K562 (cell line): ENCODE measurements at regions not wholly inside any gene's neighbourhood (a gene's known extent, or its start where the extent isn't known, plus 50 kb on each side); places are given as distances from the start of the nearest gene placed in this dataset.

ENCODE experiments used
- ATAC-seq: fragments of 200-7000 bp; cut with Tn5 transposase; 3 replicates; pipeline ENCODE4 v1.9.1; 2020; ENCODE audit warnings: moderate library complexity
- BruUV-seq: library from RNA; stranded (reverse); fragments of 400-500 nt; replicated peaks from 2 replicates; lab custom pipeline; 2021; lab: Mats Ljungman, UMichigan
- CTCF ChIA-PET: fragments of 300-600 bp; formaldehyde crosslinking; extraction: SDS; loops from one replicate; lab custom pipeline; 2021; ENCODE audit warnings: low intra/inter-chr PET ratio; lab: Yijun Ruan, JAX
- POLR2A ChIA-PET: fragments of 300-600, 350-650 bp; sonication (Branson Sonifier 250); formaldehyde crosslinking; extraction: SDS; loops from one replicate; lab custom pipeline; 2021; ENCODE audit warnings: antibody characterized with exemption, inconsistent platforms; lab: Yijun Ruan, JAX
- DNase-seq, 4 experiments: peaks; one replicate each; pipeline versions ENCODE4 v3.0.0 to v3.0.0-alpha.2; 2011 to 2018; ENCODE audit warnings: low spot score in 3 of 4, mixed read lengths in 3 of 4; ENCODE audit errors: extremely low read depth in 1 of 4
- FAIRE-seq: peaks from 2 replicates; lab custom pipeline; 2011; peaks lifted over from hg19 to GRCh38; lab: Jason Lieb, UNC
- H2AFZ ChIP-seq: 2 replicates; pipeline ENCODE4 v1.6.0; 2011; ENCODE audit warnings: low read depth, low read length, control low read depth, inconsistent platforms
- H3K27ac ChIP-seq: fragments of 200-600 bp; 3 replicates; pipeline ENCODE4 v1.8.0; 2011; ENCODE audit warnings: low read depth, mild to moderate bottlenecking, control low read depth, inconsistent platforms, low read length, moderate library complexity, mixed read lengths; ENCODE audit errors: extremely low read depth
- H3K27me3 ChIP-seq, 2 experiments: fragments of 300-600 bp in 1 of 2; 2 replicates in 1 of 2; 3 replicates in 1 of 2; pipeline versions ENCODE4 v1.6.0 to v1.8.0; 2011; ENCODE audit warnings: inconsistent platforms in 2 of 2, low read length in 2 of 2, mild to moderate bottlenecking in 1 of 2, mixed read lengths in 1 of 2, moderate library complexity in 1 of 2; ENCODE audit not compliant: control insufficient read depth in 2 of 2, insufficient read depth in 2 of 2
- H3K36me3 ChIP-seq: fragments of 300-600 bp; 3 replicates; pipeline ENCODE4 v1.8.0; 2011; ENCODE audit warnings: mild to moderate bottlenecking, low read length, inconsistent platforms; ENCODE audit not compliant: control insufficient read depth, insufficient read depth
- H3K4me1 ChIP-seq, 2 experiments: fragments of 200-600 bp in 1 of 2; replicated peaks in 1 of 2; 2 replicates in 1 of 2; 3 replicates in 1 of 2; pipeline versions ENCODE4 v1.5.1 to v1.8.0; 2011; ENCODE audit warnings: inconsistent platforms in 2 of 2, low read length in 2 of 2, mild to moderate bottlenecking in 1 of 2, mixed read lengths in 1 of 2, moderate library complexity in 1 of 2; ENCODE audit not compliant: control insufficient read depth in 2 of 2, insufficient read depth in 2 of 2
- H3K4me2 ChIP-seq: 2 replicates; pipeline ENCODE4 v1.6.1; 2011; ENCODE audit warnings: low read length, control low read depth, inconsistent platforms, mixed read lengths; ENCODE audit not compliant: insufficient read depth
- H3K4me3 ChIP-seq: fragments of 200-600 bp; sonication (generic), shearing (Covaris generic); 2 replicates; pipeline ENCODE4 v1.5.1; 2016; ENCODE audit warnings: control low read depth, inconsistent platforms
- H3K79me2 ChIP-seq: fragments of 200-600 bp; 3 replicates; pipeline ENCODE4 v1.8.0; 2011; ENCODE audit warnings: low read length, inconsistent platforms; ENCODE audit not compliant: control insufficient read depth, insufficient read depth
- H3K9ac ChIP-seq, 2 experiments: 2 replicates each; pipeline versions ENCODE4 v1.6.0 to v1.6.1; 2011; ENCODE audit warnings: low read depth in 2 of 2, low read length in 2 of 2, control low read depth in 1 of 2, inconsistent platforms in 1 of 2, mild to moderate bottlenecking in 1 of 2, mixed read lengths in 1 of 2; ENCODE audit not compliant: insufficient read depth in 1 of 2
- H3K9me1 ChIP-seq: one replicate; pipeline ENCODE4 v1.6.0; 2011; ENCODE audit warnings: inconsistent platforms, mild to moderate bottlenecking, low read length, moderate library complexity; ENCODE audit not compliant: control insufficient read depth, insufficient read depth
- H3K9me3 ChIP-seq: replicated peaks from 2 replicates; pipeline ENCODE4 v1.5.1; 2011; ENCODE audit warnings: low read depth, low read length, inconsistent platforms; ENCODE audit not compliant: control insufficient read depth, insufficient read depth
- H4K20me1 ChIP-seq: replicated peaks from 2 replicates; pipeline ENCODE4 v1.6.1; 2011; ENCODE audit warnings: low read length, inconsistent platforms, mixed read lengths; ENCODE audit not compliant: control insufficient read depth, insufficient read depth
- HIVEP1 ChIP-seq: fragments of 250-450 bp; sonication (Bioruptor Pico); IDR thresholded peaks from 2 replicates; pipeline ENCODE4 v1.4.0; 2020; ENCODE audit warnings: mild to moderate bottlenecking
- HNRNPK ChIP-seq: fragments of 200-400 bp; formaldehyde crosslinking; IDR thresholded peaks from one replicate; pipeline ENCODE4 v1.6.1; 2018; ENCODE audit warnings: mild to moderate bottlenecking, low read depth, low read length; ENCODE audit not compliant: poor library complexity, severe bottlenecking
- L3MBTL2 ChIP-seq: fragments of 450-650 bp; IDR thresholded peaks from 2 replicates; pipeline ENCODE4 v1.6.1; 2016; ENCODE audit warnings: mild to moderate bottlenecking, moderate library complexity
- PHTF2 ChIP-seq: fragments of 250-450 bp; sonication (Bioruptor Pico); IDR thresholded peaks from 2 replicates; pipeline ENCODE4 v1.5.0; 2021; ENCODE audit warnings: mild to moderate bottlenecking
- PKNOX1 ChIP-seq: fragments of 450-650 bp; IDR thresholded peaks from 2 replicates; pipeline ENCODE4 v1.6.1; 2016
- POLR3A ChIP-seq: IDR thresholded peaks from 2 replicates; pipeline ENCODE4 v1.6.1; 2011; ENCODE audit warnings: borderline replicate concordance, mild to moderate bottlenecking, moderate library complexity; ENCODE audit not compliant: insufficient read length, insufficient read depth; ENCODE audit errors: extremely low read depth
- RBFOX2 ChIP-seq: fragments of 200-400 bp; formaldehyde crosslinking; IDR thresholded peaks from 2 replicates; pipeline ENCODE4 v1.6.1; 2017; ENCODE audit warnings: low read depth, mild to moderate bottlenecking, low read length, moderate library complexity
- TBL1XR1 ChIP-seq, 2 experiments: IDR thresholded peaks; 2 replicates each; pipeline ENCODE4 v1.6.1; 2012; ENCODE audit warnings: improper control_type of control experiment in 2 of 2, low read length in 2 of 2, mild to moderate bottlenecking in 1 of 2
- TRIM25 ChIP-seq: fragments of 450-650 bp; IDR thresholded peaks from 2 replicates; pipeline ENCODE4 v1.7.0; 2016; ENCODE audit warnings: borderline replicate concordance
- ZBTB1 ChIP-seq: sonication (generic); formaldehyde crosslinking; IDR thresholded peaks from 2 replicates; pipeline ENCODE4 v1.8.1; 2023; ENCODE audit warnings: missing genetic modification reagents, low read depth, mild to moderate bottlenecking, borderline replicate concordance
- ZNF445 ChIP-seq: fragments of 250-450 bp; sonication (Bioruptor Pico); IDR thresholded peaks from 2 replicates; pipeline ENCODE4 v1.4.0; 2020; ENCODE audit warnings: low read depth, mild to moderate bottlenecking, moderate library complexity
- ZNF511 ChIP-seq: sonication (generic); formaldehyde crosslinking; IDR thresholded peaks from 2 replicates; pipeline ENCODE4 v1.8.0; 2022; ENCODE audit warnings: mild to moderate bottlenecking, missing genetic modification reagents
- ZNF561 ChIP-seq: fragments of 450-650 bp; formaldehyde crosslinking; conservative IDR thresholded peaks from 2 replicates; pipeline ENCODE4 v1.4.0; 2020; ENCODE audit warnings: mild to moderate bottlenecking, moderate library complexity
- WGBS: fragments of 100-300 bp; shearing (Covaris generic); methylation state at CpG from one replicate; pipeline ENCODE4 v1.1.6; 2016; ENCODE audit warnings: low coverage, mixed read lengths; ENCODE audit not compliant: insufficient coverage; ENCODE audit errors: missing lambda C conversion rate; 5-methylcytosine and 5-hydroxymethylcytosine counted together
- in situ Hi-C: fragments of 300-500 bp; cut with MboI; formaldehyde crosslinking; loops from 4 replicates; pipeline ENCODE4 v1.15.0; 2018; ENCODE audit warnings: inconsistent platforms, mixed read lengths
- intact Hi-C: fragments of 100-400 bp; cut with micrococcal nuclease; formaldehyde crosslinking; loops from 2 replicates; pipeline ENCODE4 v1.14.2; 2022

GRCh38 chr2:226495466-226496272 lies 304.0 kb downstream of the IRS1 start:
- WGBS = 0% methylated on average over 8 of the region's 9 CpGs
- no peak for DNase-seq
- intact Hi-C loops (no loop called here), in situ Hi-C loops (no loop called here)
- no TSS peak for BruUV-seq
- no peak overlapping the region for H3K27ac ChIP-seq
- no peaks in the 10 kb centered on the region for H3K79me2 ChIP-seq
- no peak overlapping the region for H3K9ac ChIP-seq
- no peaks in the 10 kb centered on the region for H3K9me3 ChIP-seq
- H3K9me1 ChIP-seq = no peaks in the 10 kb centered on the region
- H3K4me2 ChIP-seq = no peak overlapping the region
- CTCF ChIA-PET = no interaction called here
- FAIRE-seq = no peak
- no peaks in the 10 kb centered on the region for H3K4me1 ChIP-seq
- no peaks in the 10 kb centered on the region for H4K20me1 ChIP-seq
- H3K36me3 ChIP-seq = no peaks in the 10 kb centered on the region
- no peak for ATAC-seq
- POLR2A ChIA-PET = no interaction called here
- H2AFZ ChIP-seq = no peak overlapping the region
- H3K27me3 ChIP-seq = no peaks in the 10 kb centered on the region
- TF ChIP-seq HIVEP1 (CRISPR knock-in tag) (no peak), ZNF445 (CRISPR knock-in tag) (no peak), ZBTB1 (CRISPR knock-in tag) (no peak), PHTF2 (no peak), HNRNPK (no peak)
- TF ChIP-seq, all 486 proteins: peak for 0
- no peak overlapping the region for H3K4me3 ChIP-seq

GRCh38 chr2:226491112-226491511 lies 308.5 kb downstream of the IRS1 start:
- no peak for ATAC-seq
- no peak overlapping the region for H3K27ac ChIP-seq
- H2AFZ ChIP-seq = no peak overlapping the region
- H3K4me2 ChIP-seq = no peak overlapping the region
- no peaks in the 10 kb centered on the region for H3K27me3 ChIP-seq
- POLR2A ChIA-PET = no interaction called here
- H4K20me1 ChIP-seq = no peaks in the 10 kb centered on the region
- H3K9ac ChIP-seq = no peak overlapping the region
- no peaks in the 10 kb centered on the region for H3K79me2 ChIP-seq
- in situ Hi-C loops (no loop called here), intact Hi-C loops (no loop called here)
- H3K4me3 ChIP-seq = no peak overlapping the region
- no peaks in the 10 kb centered on the region for H3K9me1 ChIP-seq
- no peak for DNase-seq
- H3K36me3 ChIP-seq = no peaks in the 10 kb centered on the region
- CTCF ChIA-PET = no interaction called here
- no peaks in the 10 kb centered on the region for H3K9me3 ChIP-seq
- BruUV-seq = no TSS peak
- no CpG with 5 or more reads among the region's 1 CpG for WGBS
- no peak for FAIRE-seq
- H3K4me1 ChIP-seq = no peaks in the 10 kb centered on the region
- TF ChIP-seq L3MBTL2 (no peak), RBFOX2 (no peak), ZNF561 (CRISPR knock-in tag) (no peak), ZNF511 (CRISPR knock-in tag) (no peak), POLR3A (no peak), TBL1XR1 (IDR thresholded peaks at IDR 0.05; ENCODE audit: low read length in 2 of 2) (no peak), PKNOX1 (no peak), TRIM25 (no peak)
